ENCODE measurements at regions not wholly inside any gene's neighbourhood (a gene's known extent, or its start where the extent isn't known, plus 50 kb on each side); places are given as distances from the start of the nearest gene placed in this dataset.

DNA sequence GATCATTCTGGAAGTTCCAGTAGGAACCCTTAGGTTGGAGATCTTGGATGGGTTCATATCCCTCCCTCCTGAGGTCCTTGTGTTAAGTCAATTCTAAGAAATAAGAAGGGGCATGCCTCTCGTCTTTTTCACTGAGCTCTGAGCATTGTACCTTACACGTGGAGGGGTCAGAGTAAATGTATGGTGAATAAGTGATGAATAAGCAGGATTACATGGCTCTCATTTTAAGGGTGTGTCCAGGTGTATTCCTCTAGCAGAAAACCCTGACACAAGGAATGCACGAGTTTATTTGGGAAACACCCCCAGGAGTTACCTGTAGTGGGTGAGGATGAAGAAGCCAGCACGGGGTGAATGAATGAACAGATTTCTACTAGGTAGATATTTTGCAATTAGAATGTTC lies 400.2 kb downstream of the KIF16B start:
- DNase-seq (ENCODE audit: extremely low spot score in 2 of 2) = no peak
- TF ChIP-seq, protein P1, sequence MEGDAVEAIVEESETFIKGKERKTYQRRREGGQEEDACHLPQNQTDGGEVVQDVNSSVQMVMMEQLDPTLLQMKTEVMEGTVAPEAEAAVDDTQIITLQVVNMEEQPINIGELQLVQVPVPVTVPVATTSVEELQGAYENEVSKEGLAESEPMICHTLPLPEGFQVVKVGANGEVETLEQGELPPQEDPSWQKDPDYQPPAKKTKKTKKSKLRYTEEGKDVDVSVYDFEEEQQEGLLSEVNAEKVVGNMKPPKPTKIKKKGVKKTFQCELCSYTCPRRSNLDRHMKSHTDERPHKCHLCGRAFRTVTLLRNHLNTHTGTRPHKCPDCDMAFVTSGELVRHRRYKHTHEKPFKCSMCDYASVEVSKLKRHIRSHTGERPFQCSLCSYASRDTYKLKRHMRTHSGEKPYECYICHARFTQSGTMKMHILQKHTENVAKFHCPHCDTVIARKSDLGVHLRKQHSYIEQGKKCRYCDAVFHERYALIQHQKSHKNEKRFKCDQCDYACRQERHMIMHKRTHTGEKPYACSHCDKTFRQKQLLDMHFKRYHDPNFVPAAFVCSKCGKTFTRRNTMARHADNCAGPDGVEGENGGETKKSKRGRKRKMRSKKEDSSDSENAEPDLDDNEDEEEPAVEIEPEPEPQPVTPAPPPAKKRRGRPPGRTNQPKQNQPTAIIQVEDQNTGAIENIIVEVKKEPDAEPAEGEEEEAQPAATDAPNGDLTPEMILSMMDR (IDR thresholded peaks at IDR 0.05) = no peak
- no peak for TF ChIP-seq POLR2AphosphoS5 (IDR thresholded peaks at IDR 0.05; ENCODE audit: insufficient read depth in 1 of 2, low read depth in 1 of 2)
- TF ChIP-seq POLR2A (IDR thresholded peaks at IDR 0.05) = no peak
- Histone ChIP-seq H3K4me1 (no peaks in the 10 kb centered on the region), H3K27ac (no peak overlapping the region), H3K27me3 (no peaks in the 10 kb centered on the region), H3K4me3 (no peak overlapping the region), H3K36me3 (no peaks in the 10 kb centered on the region), H3K9me3 (no peaks in the 10 kb centered on the region)
- intact Hi-C loops (cut with DNase I) = no loop called here

DNA sequence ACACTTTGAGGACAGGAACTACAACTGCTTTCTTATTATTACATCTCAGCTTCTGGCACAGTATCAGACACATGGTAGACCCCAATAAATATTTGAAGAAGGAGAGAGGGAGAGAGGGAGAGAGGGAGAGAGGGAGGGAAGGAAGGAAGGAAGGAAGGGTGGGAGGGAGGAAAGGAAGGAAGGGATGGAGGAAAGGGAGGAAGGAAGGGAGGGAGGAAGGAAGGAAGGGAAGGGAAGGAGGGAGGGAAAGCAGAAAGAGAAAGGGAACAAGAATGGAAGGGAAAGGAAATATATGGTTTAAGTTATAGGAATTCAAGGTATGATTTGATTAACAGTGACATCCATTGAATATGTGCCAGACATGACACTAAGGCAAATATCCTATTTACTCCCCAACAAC lies 402.1 kb downstream of the KIF16B start:
- no peak overlapping the region for H3K4me3 ChIP-seq
- no peaks in the 10 kb centered on the region for H3K36me3 ChIP-seq
- no peaks in the 10 kb centered on the region for H3K27me3 ChIP-seq
- TF ChIP-seq, protein P1 (IDR thresholded peaks at IDR 0.05) = no peak
- no peak for TF ChIP-seq POLR2AphosphoS5 (IDR thresholded peaks at IDR 0.05; ENCODE audit: insufficient read depth in 1 of 2, low read depth in 1 of 2)
- TF ChIP-seq POLR2A (IDR thresholded peaks at IDR 0.05) = no peak
- no peaks in the 10 kb centered on the region for H3K4me1 ChIP-seq
- no peak overlapping the region for H3K27ac ChIP-seq
- intact Hi-C loops (cut with DNase I) = no loop called here
- no peaks in the 10 kb centered on the region for H3K9me3 ChIP-seq
- no peak for DNase-seq (ENCODE audit: extremely low spot score in 2 of 2)

DNA sequence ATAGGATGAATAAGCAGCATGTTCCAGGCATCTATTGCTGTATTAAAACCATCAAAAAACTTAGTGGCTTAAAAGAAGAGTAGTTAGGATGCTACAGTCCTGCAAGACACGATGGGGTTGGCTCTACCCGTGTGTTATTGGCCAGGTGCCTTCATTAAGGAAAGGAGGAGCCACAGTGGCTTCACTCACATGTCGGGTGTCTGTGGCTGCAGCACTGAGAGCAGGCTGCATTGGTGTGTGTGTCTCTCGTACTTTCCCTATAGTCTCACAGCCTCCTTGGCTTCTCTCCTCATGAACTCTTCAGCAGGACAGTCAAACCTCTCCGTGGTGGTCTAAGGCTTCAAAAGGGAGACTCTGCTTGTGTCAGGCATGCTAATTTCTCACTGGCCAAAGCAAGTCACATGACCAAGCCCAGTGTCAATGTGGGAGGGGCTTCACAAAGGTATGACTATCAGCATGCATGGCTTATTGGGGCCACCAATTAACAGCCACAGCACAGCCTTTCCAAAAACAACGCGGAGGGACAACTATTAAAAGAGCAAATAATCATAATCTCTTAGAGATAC lies 402.8 kb downstream of the KIF16B start:
- Histone ChIP-seq H3K27me3 (no peaks in the 10 kb centered on the region), H3K4me1 (no peaks in the 10 kb centered on the region), H3K36me3 (no peaks in the 10 kb centered on the region), H3K27ac (no peak overlapping the region), H3K9me3 (no peaks in the 10 kb centered on the region), H3K4me3 (no peak overlapping the region)
- no peak for DNase-seq (ENCODE audit: extremely low spot score in 2 of 2)
- intact Hi-C loops (cut with DNase I) = no loop called here
- TF ChIP-seq, protein P1 (IDR thresholded peaks at IDR 0.05) = no peak
- no peak for TF ChIP-seq POLR2AphosphoS5 (IDR thresholded peaks at IDR 0.05; ENCODE audit: insufficient read depth in 1 of 2, low read depth in 1 of 2)
- no peak for TF ChIP-seq POLR2A (IDR thresholded peaks at IDR 0.05)

DNA sequence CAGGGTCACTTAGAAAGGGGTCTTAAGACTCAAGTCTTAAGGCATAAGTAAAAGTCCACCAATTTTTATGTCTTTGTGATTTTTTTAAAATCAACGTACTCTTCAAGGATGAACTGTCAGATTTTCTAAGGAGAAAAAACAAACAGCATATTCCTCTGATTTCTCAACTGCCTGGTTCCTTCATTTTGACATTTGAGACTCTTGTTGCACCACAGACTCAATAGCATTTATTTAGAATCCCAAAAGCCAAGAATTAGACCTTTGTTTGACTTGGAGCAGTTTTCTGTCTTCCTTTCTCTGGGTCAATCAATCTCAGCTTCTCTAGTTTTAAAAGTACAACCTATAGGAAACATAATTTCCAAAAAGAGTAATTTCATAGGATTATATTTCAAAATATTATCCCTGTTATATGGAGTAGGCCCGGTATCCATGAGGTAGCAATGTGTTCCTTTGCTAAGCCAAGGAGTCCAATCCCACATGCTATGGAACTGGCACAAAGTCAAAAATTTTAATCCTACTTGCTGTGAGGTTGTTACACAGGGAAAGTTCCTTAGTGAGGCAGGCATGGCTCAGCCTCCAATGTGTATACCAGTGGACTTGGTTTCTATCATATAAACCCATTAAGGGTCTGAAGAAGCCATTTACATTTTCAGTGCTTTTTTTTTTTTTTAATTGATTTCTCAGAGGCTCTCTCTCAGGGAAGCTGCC lies 405.7 kb downstream of the KIF16B start:
- no peak for TF ChIP-seq POLR2A (IDR thresholded peaks at IDR 0.05)
- H3K4me3 ChIP-seq = no peak overlapping the region
- intact Hi-C loops (cut with DNase I) = no loop called here
- H3K27me3 ChIP-seq = no peaks in the 10 kb centered on the region
- H3K9me3 ChIP-seq = no peaks in the 10 kb centered on the region
- no peaks in the 10 kb centered on the region for H3K4me1 ChIP-seq
- no peak for DNase-seq (ENCODE audit: extremely low spot score in 2 of 2)
- no peak overlapping the region for H3K27ac ChIP-seq
- no peaks in the 10 kb centered on the region for H3K36me3 ChIP-seq

DNA sequence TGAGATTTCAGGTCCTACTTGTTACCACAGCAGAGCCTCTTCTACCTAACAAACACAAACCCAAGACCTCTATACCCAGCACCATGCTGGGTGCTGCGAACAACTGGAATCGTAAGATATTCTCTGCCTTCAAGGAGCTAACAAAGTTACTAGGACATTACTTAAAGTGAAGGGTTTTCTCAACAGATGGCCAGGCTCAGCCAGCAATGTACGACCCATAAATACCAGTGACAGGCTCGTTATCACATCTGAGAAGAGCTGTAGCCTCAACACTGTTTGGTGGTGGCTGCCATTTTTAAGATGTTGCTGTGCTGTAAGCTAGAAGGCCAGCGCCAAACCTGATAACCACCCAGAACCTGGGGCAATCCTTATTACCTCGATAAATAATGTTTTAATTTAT lies 406.5 kb downstream of the KIF16B start:
- intact Hi-C loops (cut with DNase I) = no loop called here
- Histone ChIP-seq H3K27ac (no peak overlapping the region), H3K27me3 (no peaks in the 10 kb centered on the region), H3K4me1 (no peaks in the 10 kb centered on the region), H3K9me3 (no peaks in the 10 kb centered on the region), H3K4me3 (no peak overlapping the region), H3K36me3 (no peaks in the 10 kb centered on the region)
- TF ChIP-seq, protein P1 (IDR thresholded peaks at IDR 0.05) = no peak
- TF ChIP-seq POLR2AphosphoS5 (IDR thresholded peaks at IDR 0.05; ENCODE audit: insufficient read depth in 1 of 2, low read depth in 1 of 2) (no peak), POLR2A (IDR thresholded peaks at IDR 0.05) (no peak)
- DNase-seq (ENCODE audit: extremely low spot score in 2 of 2) = no peak
